Glutamatergic neuron (in vitro differentiated cells): ENCODE measurements at regions not wholly inside any gene's neighbourhood (a gene's known extent, or its start where the extent isn't known, plus 50 kb on each side); places are given as distances from the start of the nearest gene placed in this dataset.

Experiments used
- DNase-seq: peaks from one replicate; pipeline ENCODE4 v3.0.0; 2022
- H3K27ac Mint-ChIP-seq: one replicate; pipeline ENCODE4 v1.8.0; 2020; ENCODE audit warnings: mild to moderate bottlenecking, mixed read lengths, inconsistent platforms; ENCODE audit not compliant: unreplicated experiment
- H3K27me3 Mint-ChIP-seq: one replicate; pipeline ENCODE4 v1.8.0; 2020; ENCODE audit warnings: mild to moderate bottlenecking, moderate library complexity, mixed read lengths, inconsistent platforms; ENCODE audit not compliant: unreplicated experiment
- H3K36me3 Mint-ChIP-seq: one replicate; pipeline ENCODE4 v1.8.0; 2020; ENCODE audit warnings: mild to moderate bottlenecking, mixed read lengths, inconsistent platforms; ENCODE audit not compliant: unreplicated experiment
- H3K4me1 Mint-ChIP-seq: one replicate; pipeline ENCODE4 v1.8.0; 2020; ENCODE audit warnings: mild to moderate bottlenecking, low read depth, mixed read lengths, inconsistent platforms; ENCODE audit not compliant: unreplicated experiment
- H3K4me3 Mint-ChIP-seq: one replicate; pipeline ENCODE4 v1.8.0; 2020; ENCODE audit warnings: mild to moderate bottlenecking, mixed read lengths, inconsistent platforms; ENCODE audit not compliant: unreplicated experiment
- H3K9me3 Mint-ChIP-seq: one replicate; pipeline ENCODE4 v1.8.0; 2020; ENCODE audit warnings: mild to moderate bottlenecking, moderate library complexity, mixed read lengths, inconsistent platforms; ENCODE audit not compliant: unreplicated experiment
- TF ChIP-seq, protein P1 (sequence below): fragments of 200-600 bp; sonication (generic); IDR thresholded peaks from one replicate; pipeline ENCODE4 v1.5.0; 2021; ENCODE audit not compliant: partially characterized antibody, unreplicated experiment

DNA sequence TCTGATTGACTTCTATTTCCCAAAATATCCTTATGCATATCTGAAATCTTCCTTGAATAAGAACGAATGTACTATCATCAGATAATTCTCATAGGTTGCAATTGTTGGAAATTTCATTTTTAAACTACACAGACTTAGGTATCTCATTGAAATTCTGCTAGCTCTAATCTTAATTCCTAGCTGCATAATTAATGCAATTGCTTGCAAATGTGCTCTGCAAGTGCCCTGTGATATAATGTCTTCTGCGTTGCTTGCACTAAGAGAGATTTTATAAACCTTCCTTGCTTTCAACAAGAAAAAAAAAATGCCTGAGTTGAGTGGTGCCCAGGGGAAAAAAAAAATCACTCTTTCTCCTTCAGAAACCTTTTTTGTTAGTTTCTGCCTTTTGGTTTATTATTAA lies 354.9 kb downstream of the TFAP2A start:
- peaks cover 2% of the 10 kb centered on the region for H3K27me3 Mint-ChIP-seq
- H3K9me3 Mint-ChIP-seq: peaks cover 2% of the 10 kb centered on the region
- TF ChIP-seq, protein P1, sequence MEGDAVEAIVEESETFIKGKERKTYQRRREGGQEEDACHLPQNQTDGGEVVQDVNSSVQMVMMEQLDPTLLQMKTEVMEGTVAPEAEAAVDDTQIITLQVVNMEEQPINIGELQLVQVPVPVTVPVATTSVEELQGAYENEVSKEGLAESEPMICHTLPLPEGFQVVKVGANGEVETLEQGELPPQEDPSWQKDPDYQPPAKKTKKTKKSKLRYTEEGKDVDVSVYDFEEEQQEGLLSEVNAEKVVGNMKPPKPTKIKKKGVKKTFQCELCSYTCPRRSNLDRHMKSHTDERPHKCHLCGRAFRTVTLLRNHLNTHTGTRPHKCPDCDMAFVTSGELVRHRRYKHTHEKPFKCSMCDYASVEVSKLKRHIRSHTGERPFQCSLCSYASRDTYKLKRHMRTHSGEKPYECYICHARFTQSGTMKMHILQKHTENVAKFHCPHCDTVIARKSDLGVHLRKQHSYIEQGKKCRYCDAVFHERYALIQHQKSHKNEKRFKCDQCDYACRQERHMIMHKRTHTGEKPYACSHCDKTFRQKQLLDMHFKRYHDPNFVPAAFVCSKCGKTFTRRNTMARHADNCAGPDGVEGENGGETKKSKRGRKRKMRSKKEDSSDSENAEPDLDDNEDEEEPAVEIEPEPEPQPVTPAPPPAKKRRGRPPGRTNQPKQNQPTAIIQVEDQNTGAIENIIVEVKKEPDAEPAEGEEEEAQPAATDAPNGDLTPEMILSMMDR: no peak
- H3K36me3 Mint-ChIP-seq: no peaks in the 10 kb centered on the region
- H3K27ac Mint-ChIP-seq: no peak overlapping the region
- H3K4me1 Mint-ChIP-seq: no peaks in the 10 kb centered on the region
- no peak for DNase-seq
- H3K4me3 Mint-ChIP-seq: no peak overlapping the region

DNA sequence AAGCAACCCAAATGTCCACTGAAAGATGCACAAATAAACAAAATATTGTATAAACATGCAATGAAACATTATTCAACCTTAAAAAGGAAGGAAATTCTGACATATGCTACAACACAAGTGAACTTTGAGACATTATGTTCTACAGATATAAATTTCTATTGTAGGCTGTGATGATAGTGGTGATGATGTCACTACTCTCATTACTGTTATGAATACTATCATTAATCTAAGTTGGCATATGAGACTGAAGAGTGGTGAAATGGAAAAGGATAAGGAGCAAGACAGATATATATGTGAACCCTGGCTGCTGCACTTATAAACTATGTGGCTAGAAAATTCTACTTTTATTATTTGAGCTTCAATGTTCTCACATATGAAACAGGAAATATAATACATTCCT lies 360.2 kb downstream of the TFAP2A start:
- DNase-seq: no peak
- TF ChIP-seq, protein P1: no peak
- H3K4me3 Mint-ChIP-seq: no peak overlapping the region
- no peak overlapping the region for H3K27ac Mint-ChIP-seq
- peaks cover 6% of the 10 kb centered on the region for H3K36me3 Mint-ChIP-seq
- no peaks in the 10 kb centered on the region for H3K4me1 Mint-ChIP-seq
- H3K27me3 Mint-ChIP-seq: peaks cover 2% of the 10 kb centered on the region
- H3K9me3 Mint-ChIP-seq: peaks cover 2% of the 10 kb centered on the region

DNA sequence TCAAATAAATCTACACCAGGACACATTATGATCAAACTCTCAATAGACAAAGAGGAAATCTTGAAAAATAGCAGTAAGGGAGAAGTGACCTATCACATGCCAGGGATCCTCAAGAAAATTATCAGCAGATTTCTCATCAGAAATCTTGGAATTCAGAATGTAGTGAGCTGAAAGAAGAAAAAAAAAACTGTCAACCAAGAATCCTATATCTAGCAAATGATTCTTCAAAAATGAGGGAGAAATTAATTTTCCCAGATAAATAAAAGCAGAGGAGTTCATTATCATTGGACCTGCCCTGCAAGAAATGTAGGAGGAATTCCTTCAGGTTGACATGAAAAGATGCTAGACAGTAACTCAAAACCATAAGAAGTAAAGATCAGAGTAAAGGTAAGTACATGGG lies 363.6 kb downstream of the TFAP2A start:
- no peaks in the 10 kb centered on the region for H3K4me1 Mint-ChIP-seq
- H3K4me3 Mint-ChIP-seq: no peak overlapping the region
- H3K36me3 Mint-ChIP-seq: peaks cover 6% of the 10 kb centered on the region
- H3K9me3 Mint-ChIP-seq: no peaks in the 10 kb centered on the region
- H3K27me3 Mint-ChIP-seq: no peaks in the 10 kb centered on the region
- TF ChIP-seq, protein P1: no peak
- no peak overlapping the region for H3K27ac Mint-ChIP-seq
- DNase-seq: no peak

DNA sequence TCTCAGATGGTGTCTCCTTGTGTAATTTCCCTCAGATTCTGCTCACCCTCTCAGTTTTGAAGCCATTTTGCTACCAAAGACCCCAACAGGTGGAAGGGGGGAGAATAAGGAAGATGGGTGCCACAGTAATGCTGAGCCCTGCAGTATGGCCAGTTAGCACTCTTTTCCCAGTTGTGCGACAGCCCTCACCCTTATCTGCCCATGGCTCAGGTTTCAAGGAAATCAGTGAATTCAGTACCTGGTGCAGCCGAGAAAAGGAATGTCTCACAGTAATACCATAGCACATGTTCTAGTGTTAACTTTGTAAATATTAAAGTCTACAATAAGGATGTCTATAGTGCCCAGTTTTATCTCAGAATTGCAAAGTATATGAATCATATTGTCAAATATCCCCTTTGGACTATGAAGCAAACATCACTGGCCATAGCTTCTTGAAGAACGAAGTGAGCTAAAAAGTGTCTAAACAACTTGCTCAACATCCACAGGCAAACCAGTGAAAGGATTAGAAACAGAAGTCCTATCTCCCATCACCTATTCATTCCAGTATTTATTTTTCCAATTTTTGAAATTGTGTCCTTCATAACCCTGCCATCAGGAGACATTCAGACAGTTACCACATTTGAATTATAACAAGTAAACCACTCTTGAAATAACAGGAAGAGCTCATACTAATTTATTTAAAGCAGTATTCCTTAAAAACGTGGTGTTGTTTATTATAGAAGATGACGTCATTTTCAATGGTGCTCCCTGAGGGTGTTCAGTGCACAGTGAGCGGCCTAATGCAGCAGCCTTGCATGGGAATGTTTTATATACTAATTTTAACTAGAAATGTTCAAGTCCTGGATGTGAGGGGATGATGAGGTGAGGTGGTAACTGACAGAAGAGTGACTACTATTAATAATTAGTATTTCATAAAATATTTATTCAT lies 366.2 kb downstream of the TFAP2A start:
- Mint-ChIP-seq H3K27ac (no peak overlapping the region), H3K27me3 (no peaks in the 10 kb centered on the region)
- TF ChIP-seq, protein P1: no peak

DNA sequence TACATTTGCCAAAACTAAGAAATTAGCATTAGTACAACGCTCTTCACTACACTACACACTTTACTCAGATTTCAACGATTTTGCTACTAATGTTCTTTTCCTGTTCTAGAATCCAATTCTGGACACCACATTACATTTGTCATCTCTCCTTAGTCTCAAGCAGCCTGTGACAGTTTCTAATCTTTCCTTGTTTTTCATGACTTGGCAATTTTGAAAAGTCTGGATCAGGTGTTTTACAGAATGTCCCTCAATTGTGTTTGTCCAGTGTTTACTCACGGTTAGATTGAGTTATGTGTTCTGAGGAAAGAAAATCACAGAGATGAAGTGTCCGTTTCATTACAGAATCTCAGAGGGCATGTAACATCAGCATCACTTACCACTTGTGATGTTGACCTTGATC lies 372.6 kb downstream of the TFAP2A start:
- Mint-ChIP-seq H3K9me3 (no peaks in the 10 kb centered on the region), H3K36me3 (no peaks in the 10 kb centered on the region)

More for the DNA sequence above, 366.2 kb downstream of the TFAP2A start:
- H3K9me3 Mint-ChIP-seq: no peaks in the 10 kb centered on the region
- no peak overlapping the region for H3K4me3 Mint-ChIP-seq
- DNase-seq: no peak
- no peaks in the 10 kb centered on the region for H3K4me1 Mint-ChIP-seq
- peaks cover 6% of the 10 kb centered on the region for H3K36me3 Mint-ChIP-seq

More for the DNA sequence above, 372.6 kb downstream of the TFAP2A start:
- Mint-ChIP-seq H3K4me3 (no peak overlapping the region), H3K4me1 (no peaks in the 10 kb centered on the region), H3K27ac (no peak overlapping the region), H3K27me3 (no peaks in the 10 kb centered on the region)
- TF ChIP-seq, protein P1: no peak
- no peak for DNase-seq
